Stimulated activated CD4-positive, alpha-beta T cell treated with anti-CD3 and anti-CD28 coated beads, Interleukin-1b, Interleukin-23, amount 100 ng/mL, for 4 hours (primary cell): ENCODE measurements at regions not wholly inside any gene's neighbourhood (a gene's known extent, or its start where the extent isn't known, plus 50 kb on each side); places are given as distances from the start of the nearest gene placed in this dataset.
"Not testable (repeated sequence)": the region's sequence is repeated elsewhere in the genome, so short reads cannot be mapped to it uniquely, and the experiment has no call there.

Source experiments
- DNase-seq, 2 donors: peaks; one replicate each; pipeline ENCODE4 v3.0.0-alpha.2; 2020; ENCODE audit warnings: low read depth in 2 of 2

DNA sequence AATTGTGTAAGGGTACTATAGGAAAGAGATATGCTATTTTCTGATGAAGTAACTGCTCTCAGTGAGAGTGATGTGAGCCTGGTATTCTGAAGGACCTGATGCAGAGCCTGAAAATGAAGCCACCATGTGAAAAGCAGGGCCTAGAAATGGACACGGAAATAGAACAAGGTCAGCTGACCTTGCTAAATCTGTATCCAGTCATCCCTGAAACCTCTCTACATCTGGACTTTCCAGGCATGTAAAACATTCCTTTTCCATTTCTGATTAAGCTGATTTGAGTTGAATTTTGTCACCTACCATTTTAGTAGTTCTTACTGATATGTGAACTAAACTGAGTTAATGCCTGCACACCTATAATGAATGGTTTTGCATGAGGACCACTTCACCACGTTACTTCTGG, 72.4 kb upstream of the NEIL3 start:
- DNase-seq, result no peak

DNA sequence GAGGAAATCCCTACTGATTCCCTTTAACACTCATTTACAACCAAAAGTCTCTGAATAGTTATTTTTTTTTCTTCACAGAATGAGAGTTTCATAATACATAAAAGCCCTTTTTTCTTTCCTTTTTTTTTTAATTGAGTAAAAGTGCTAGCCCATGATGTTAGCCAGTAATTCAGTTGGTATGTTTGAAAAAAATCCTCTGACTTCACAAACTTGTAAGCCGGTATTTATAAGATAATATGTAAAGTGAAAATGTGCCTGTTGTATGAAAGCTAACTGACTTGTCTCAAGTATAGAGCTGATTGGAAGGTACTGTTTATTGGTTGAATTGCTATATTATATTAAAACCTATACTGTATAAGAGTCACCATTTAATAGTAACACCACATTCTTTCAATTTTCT, 70.2 kb upstream of the NEIL3 start:
- DNase-seq, result no peak

DNA sequence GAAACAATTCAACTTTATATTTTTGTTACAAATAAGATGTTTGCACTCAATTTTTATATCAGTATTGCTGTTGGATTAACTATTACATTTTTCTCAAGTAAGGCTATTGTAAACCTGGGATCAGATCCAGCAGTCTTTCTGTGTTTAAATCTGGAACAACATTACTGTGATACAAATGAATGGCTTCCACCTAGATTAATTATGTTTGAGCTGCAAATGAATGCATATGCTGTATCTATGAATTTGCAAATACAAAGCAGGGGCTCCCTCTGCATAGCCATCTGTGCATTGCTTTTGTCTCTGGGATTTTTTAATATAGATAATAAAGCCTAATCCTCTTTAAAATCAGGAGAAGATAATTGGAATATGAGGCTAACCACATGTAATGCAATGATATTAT, 69.8 kb upstream of the NEIL3 start:
- DNase-seq, result no peak

DNA sequence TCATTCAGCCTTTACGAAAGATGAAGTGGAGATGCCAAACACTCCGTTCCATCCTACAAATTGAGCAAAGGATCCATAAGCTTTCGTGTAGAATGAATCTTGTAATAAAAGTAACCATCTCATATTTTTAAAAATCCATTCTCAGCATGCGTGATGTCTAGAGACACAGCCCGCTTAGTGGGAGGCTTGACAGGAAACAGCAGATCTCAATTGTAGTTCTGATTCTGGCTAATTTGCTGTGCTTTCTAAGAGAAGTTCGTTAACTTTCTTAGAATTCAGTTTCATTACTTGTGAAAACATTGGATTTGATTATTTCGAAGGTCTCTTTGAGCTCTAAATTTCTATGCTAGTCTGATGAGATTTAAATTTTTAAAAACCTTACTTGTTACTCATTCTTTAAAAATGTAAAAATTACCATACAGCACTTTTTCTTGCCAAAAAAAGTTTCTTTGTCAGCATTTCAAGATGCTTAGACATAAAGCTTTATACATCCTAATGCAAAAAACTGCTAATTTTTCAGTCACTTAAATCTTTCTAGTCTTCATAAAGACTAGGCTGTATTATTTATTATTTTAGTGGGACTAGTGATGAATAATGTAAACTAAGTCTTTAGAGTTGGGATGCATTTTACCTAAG, 66.9 kb upstream of the NEIL3 start:
- no peak for DNase-seq

DNA sequence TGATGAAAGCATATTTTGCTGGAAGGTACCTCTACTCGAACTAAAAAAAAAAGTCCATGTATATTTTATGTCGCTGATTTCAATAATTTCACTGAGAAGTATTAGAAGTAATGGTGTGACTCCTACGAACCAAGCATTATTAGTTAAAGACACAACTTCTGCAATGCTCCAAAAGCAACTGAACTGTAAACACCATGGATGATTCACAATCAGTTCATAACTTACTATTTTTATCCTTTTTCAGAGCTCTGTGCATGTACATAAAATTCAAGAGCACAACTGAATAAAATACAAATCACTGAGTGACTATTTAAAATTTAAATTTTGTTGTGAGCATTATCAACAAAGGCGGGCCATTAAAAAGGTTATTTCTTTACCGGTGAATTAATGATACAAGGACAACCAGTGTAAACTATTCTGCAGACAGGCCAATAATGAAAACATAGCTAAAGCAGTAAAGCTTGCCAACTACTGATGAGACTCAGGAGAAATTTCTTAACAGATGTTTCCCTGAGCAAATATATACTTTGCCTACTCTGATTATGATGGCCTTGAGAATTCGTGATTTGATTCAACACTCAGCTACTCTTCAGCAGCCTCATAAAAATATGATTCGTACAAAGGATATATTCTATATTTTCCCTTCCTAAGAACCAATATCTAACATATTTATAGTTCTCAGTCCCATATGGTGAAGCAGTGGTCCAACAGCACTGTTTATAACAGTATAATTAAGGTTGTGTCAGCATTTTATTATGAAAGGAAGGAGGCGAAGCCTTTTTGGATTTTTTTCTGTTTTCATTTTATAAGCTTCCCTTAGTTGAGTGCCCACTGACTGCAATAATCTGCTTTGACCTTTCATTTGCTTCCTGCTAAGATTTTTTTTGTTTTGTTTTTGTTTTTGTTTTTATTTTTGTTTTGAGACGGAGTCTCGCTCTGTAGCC, 62.8 kb upstream of the NEIL3 start:
- DNase-seq, result no peak

DNA sequence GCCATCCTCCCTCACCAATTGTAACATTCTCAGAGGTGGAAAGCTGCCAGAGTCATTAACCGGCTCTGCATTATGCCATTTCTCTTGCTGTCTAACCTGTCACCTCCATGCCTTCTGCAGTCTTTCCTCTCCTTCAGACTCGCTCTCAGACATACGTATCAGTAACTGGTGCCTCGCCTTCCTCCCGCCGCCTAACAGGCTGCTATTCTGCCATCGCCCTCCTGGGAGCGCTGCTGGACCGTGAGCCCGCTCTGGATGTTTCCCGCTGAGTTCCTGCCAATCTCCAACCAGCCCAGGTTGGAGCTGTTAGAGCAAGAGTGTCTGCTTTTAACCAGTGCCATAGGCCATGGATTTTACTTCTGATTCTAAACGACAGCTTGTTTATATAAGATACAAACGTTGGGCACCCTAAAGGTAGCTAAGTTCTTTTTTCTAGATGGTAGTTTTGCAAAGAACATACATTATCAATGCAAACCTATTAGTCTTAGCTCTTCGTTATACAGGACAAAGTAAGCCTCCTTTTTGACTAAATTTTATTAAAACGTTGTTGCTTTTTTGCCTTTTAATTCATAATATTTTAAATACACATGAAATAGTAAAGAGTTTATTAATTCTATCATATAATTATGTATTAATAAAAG, 59.5 kb upstream of the NEIL3 start:
- DNase-seq, result peak; percentile 37 to 42

DNA sequence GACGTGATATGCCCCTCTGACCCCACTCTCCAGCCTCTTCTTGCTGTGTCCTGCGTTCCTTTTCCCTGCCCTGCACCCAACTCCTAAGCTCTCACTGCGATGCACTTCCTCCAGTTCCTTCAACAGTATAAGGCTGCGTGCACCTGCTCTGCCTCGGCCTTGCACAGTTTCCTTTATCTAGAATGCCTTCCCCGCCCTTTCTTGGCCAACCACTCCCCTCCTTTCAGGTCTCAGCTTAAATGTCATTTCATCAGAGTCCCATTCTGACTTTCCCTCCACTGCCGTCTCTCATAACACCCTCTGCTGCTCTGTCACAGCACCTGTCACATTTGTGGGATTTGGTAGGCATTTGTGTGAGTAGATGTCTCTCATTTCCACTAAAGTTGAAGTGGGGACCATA, 58.4 kb upstream of the NEIL3 start:
- DNase-seq, result no peak

DNA sequence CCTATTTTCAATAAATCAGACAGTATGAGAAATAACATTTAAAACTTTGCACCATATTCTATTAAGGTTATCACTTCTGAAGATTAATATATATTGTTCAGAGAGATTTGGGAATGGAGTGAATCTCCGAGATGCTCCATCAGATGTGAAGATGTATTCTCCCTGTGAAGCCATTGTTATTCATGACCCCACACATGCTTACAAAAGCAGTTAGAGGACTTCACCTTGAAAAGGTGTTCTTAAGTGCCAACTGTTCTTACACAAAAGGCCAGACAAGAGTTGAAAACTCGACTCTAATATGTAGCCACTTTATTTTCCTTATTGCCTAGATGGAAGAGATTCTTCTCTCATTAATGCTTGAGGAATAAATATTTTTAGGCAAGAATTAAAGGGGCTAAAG, 54.3 kb upstream of the NEIL3 start:
- DNase-seq, result no peak

DNA sequence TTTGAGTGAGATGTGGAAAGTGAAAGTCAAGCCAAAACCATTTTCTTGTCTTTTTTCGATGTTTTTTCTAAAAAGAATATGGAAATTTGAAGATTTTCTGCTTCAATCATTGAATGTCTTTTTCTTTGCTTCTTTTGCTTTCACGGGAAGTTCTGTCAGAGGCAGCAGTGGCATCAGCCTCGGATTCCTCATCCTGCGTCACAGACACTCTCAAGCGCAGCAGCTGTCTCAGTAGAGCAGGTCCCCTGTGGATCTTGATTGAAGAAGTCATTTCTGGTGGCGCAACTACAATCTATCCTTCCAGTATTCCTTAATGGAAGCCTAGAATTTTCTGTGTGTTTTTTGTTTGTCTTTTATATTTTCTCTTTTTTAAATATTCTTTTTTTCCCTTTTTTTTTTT, 52.7 kb upstream of the NEIL3 start:
- no peak for DNase-seq

DNA sequence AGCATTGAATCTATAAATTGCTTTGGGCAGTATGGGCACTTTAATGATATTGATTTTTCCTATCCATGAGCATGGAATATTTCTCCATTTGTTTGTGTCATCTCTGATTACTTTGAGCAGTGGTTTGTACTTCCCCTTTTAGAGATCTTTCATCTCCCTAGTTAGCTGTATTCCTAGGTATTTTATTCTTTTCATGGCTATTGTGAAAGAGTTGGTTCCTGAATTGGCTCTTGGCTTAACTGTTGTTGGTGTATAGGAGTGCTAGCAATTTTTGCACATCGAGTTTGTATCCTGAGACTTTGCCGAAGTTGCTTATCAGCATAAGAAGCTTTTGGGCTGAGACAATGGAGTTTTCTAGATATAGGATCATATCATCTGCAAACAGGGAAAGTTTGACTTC, 50.2 kb upstream of the NEIL3 start:
- not testable (repeated sequence) for DNase-seq
